Calu3 (cell line): ENCODE measurements at regions not wholly inside any gene's neighbourhood (a gene's known extent, or its start where the extent isn't known, plus 50 kb on each side); places are given as distances from the start of the nearest gene placed in this dataset.

Source experiments
- BruUV-seq: library from RNA; stranded (reverse); fragments of 400-500 nt; replicated peaks from 2 replicates; lab custom pipeline; 2021; lab: Mats Ljungman, UMichigan
- CTCF ChIA-PET: fragments of 300-600 bp; sonication (Branson Sonifier 250); formaldehyde crosslinking; loops from one replicate; lab custom pipeline; 2022; ENCODE audit warnings: antibody characterized with exemption; lab: Charles Lee
- DNase-seq: peaks from one replicate; pipeline ENCODE4 v3.0.0; 2022
- H3K27ac Mint-ChIP-seq: one replicate; pipeline ENCODE4 v1.8.0; 2022; ENCODE audit warnings: mixed read lengths; ENCODE audit not compliant: unreplicated experiment
- H3K27me3 Mint-ChIP-seq: one replicate; pipeline ENCODE4 v1.8.0; 2022; ENCODE audit warnings: mixed read lengths; ENCODE audit not compliant: unreplicated experiment
- H3K36me3 Mint-ChIP-seq: one replicate; pipeline ENCODE4 v1.8.0; 2022; ENCODE audit warnings: mild to moderate bottlenecking, moderate library complexity, mixed read lengths; ENCODE audit not compliant: insufficient read depth, unreplicated experiment
- H3K4me1 Mint-ChIP-seq: one replicate; pipeline ENCODE4 v1.8.0; 2022; ENCODE audit warnings: mild to moderate bottlenecking, low read depth, mixed read lengths; ENCODE audit not compliant: unreplicated experiment
- H3K4me3 Mint-ChIP-seq: one replicate; pipeline ENCODE4 v1.8.0; 2022; ENCODE audit warnings: mild to moderate bottlenecking, low read depth, moderate library complexity, mixed read lengths; ENCODE audit not compliant: unreplicated experiment
- H3K9me3 Mint-ChIP-seq: one replicate; pipeline ENCODE4 v1.8.0; 2022; ENCODE audit warnings: low read depth, mixed read lengths; ENCODE audit not compliant: unreplicated experiment
- CTCF ChIP-seq: fragments of 200-600 bp; IDR thresholded peaks from one replicate; pipeline ENCODE4 v1.8.0; 2022; ENCODE audit warnings: antibody characterized with exemption; ENCODE audit not compliant: unreplicated experiment
- intact Hi-C: fragments of 100-400 bp; cut with micrococcal nuclease; formaldehyde crosslinking; loops from one replicate; pipeline ENCODE4 v1.10.0; 2022; ENCODE audit not compliant: unreplicated experiment

DNA sequence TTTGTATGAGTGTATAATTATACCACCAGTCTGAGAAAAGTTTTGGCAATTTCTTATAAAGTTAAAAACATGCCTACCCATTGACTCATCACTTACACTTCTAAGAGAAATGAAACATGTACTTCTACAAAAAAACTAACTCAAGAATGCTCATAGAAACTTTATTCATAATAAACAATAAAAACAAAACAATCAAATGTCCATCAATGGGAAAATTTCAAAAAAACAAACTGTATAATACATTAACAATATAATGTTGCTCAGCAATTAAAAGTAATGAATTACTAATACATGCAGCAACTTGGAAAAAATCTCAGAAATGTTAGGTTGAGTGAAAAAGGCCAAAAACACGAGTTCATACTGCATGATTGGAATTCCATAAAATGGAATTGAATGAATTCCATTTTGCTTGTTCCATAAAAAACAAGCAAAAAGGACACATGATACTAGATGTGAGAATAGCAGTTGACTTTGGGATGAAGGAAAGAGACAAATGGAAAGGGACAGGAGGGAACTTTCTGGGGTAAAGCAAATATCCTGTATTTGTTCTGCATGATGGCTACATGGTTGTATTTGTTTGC is 726.6 kb downstream of the RFPL4B start:
- intact Hi-C loops = no loop called here
- Mint-ChIP-seq H3K4me3 (no peak overlapping the region), H3K27ac (no peak overlapping the region)

GRCh38 chr6:113076116-113076515 is 729.0 kb downstream of the RFPL4B start:
- Mint-ChIP-seq H3K4me1 (no peaks in the 10 kb centered on the region), H3K36me3 (no peaks in the 10 kb centered on the region), H3K27me3 (no peaks in the 10 kb centered on the region), H3K9me3 (no peaks in the 10 kb centered on the region), H3K27ac (no peak overlapping the region), H3K4me3 (no peak overlapping the region)
- intact Hi-C loops = no loop called here
- BruUV-seq = no TSS peak
- no peak for DNase-seq
- no peak for TF ChIP-seq CTCF
- CTCF ChIA-PET = no interaction called here

More for the DNA sequence above, 726.6 kb downstream of the RFPL4B start:
- no TSS peak for BruUV-seq
- TF ChIP-seq CTCF = no peak
- CTCF ChIA-PET = no interaction called here
- Mint-ChIP-seq H3K36me3 (no peaks in the 10 kb centered on the region), H3K4me1 (no peaks in the 10 kb centered on the region), H3K9me3 (no peaks in the 10 kb centered on the region), H3K27me3 (no peaks in the 10 kb centered on the region)
- DNase-seq = no peak

DNA sequence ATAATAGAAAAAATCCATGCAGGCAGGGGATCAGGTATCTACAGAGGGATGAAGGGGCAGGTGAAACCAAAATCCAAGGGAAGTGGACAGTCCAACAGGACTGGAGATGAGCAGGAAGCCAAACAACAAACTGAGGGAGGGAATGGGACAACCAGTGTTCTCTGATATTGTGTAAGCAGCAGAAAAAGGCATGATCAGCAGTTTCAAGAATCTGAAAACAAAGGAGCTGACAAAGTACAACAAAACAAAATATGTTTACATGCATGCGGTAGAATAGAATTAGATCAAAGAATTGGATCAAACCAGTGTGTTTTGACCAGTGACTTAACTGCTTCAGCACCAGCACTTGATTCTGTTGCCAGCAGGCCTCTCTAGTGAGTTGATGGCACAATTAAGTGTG is 729.7 kb downstream of the RFPL4B start:
- TF ChIP-seq CTCF = no peak
- BruUV-seq = no TSS peak
- no peaks in the 10 kb centered on the region for H3K36me3 Mint-ChIP-seq
- no peaks in the 10 kb centered on the region for H3K27me3 Mint-ChIP-seq
- no peaks in the 10 kb centered on the region for H3K9me3 Mint-ChIP-seq
- no peaks in the 10 kb centered on the region for H3K4me1 Mint-ChIP-seq
- intact Hi-C loops = no loop called here
- no peak overlapping the region for H3K27ac Mint-ChIP-seq
- CTCF ChIA-PET = no interaction called here
- no peak overlapping the region for H3K4me3 Mint-ChIP-seq
- DNase-seq = no peak

DNA sequence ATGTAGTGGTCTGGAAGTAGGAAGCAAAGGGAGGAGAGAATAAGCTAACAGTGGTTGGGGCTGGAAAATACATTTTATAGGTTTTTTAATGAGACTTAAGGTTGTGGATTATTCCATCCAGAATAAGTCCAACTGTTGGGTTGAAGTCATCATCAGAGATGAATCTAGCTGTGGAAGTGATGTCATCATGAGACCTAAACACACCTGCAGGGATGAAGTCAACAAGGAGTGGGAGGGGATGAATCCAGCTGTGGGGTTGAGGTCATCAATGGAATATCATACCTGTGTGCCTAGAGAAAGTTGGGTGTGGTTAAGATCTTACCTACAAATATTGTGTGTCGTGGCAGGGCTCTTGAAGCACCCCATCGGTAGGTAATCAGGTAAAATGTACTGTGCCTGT is 730.7 kb downstream of the RFPL4B start:
- DNase-seq = no peak
- no TSS peak for BruUV-seq

More for the DNA sequence above, 730.7 kb downstream of the RFPL4B start:
- intact Hi-C loops = no loop called here
- no peaks in the 10 kb centered on the region for H3K36me3 Mint-ChIP-seq
- CTCF ChIA-PET = no interaction called here
- no peaks in the 10 kb centered on the region for H3K27me3 Mint-ChIP-seq
- TF ChIP-seq CTCF = no peak
- H3K27ac Mint-ChIP-seq = no peak overlapping the region
- no peak overlapping the region for H3K4me3 Mint-ChIP-seq
- H3K4me1 Mint-ChIP-seq = no peaks in the 10 kb centered on the region
- H3K9me3 Mint-ChIP-seq = no peaks in the 10 kb centered on the region
